Stomach (tissue), 4 donors: ENCODE measurements at regions not wholly inside any gene's neighbourhood (a gene's known extent, or its start where the extent isn't known, plus 50 kb on each side); places are given as distances from the start of the nearest gene placed in this dataset.

Experiments
- CTCF ChIP-seq, 7 experiments: fragments of 450-650 bp in 4 of 7; fragments of 200-600 bp in 3 of 7; sonication (generic) in 3 of 7; IDR thresholded peaks; one replicate each; pipeline ENCODE4 v1.5.1; 2016 to 2019; ENCODE audit warnings: antibody characterized with exemption in 7 of 7, control low read depth in 2 of 7, mild to moderate bottlenecking in 1 of 7
- EP300 ChIP-seq: sonication (generic); formaldehyde crosslinking; IDR thresholded peaks from one replicate; pipeline ENCODE4 v1.6.1; 2017; ENCODE audit warnings: antibody characterized with exemption
- POLR2A ChIP-seq, 4 donors: fragments of 450-650 bp; IDR thresholded peaks; one replicate each; pipeline ENCODE4 v1.6.1; 2016; ENCODE audit warnings: antibody characterized with exemption in 4 of 4, control low read depth in 2 of 4, mild to moderate bottlenecking in 1 of 4, moderate library complexity in 1 of 4
- POLR2AphosphoS5 ChIP-seq, 3 donors: sonication (generic); formaldehyde crosslinking; IDR thresholded peaks; one replicate each; pipeline ENCODE4 v1.6.1; 2016; ENCODE audit warnings: antibody characterized with exemption in 3 of 3

DNA sequence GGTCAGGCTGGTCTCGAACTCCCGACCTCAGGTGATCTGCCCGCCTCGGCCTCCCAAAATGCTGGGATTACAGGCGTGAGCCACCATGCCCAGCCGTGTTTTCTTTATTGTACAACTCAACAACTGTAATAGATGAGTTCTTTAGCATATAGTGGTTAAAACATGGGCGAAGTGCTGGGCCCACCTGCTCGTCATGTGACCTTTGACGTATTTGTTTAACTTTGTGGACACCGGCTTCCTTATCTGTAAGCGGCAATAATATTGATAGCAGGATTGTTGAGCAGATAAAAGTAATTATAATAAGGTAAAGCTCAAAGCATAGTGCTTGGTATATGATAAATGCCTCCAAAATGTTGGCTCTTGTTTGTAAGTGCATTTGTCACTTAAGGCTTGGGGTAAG is 460.3 kb downstream of the KLF12 start:
- TF ChIP-seq CTCF (IDR thresholded peaks at IDR 0.05) (no peak), POLR2AphosphoS5 (IDR thresholded peaks at IDR 0.05) (no peak), POLR2A (IDR thresholded peaks at IDR 0.05) (no peak), EP300 (no peak)
